A673 (cell line): ENCODE measurements at regions not wholly inside any gene's neighbourhood (a gene's known extent, or its start where the extent isn't known, plus 50 kb on each side); places are given as distances from the start of the nearest gene placed in this dataset.

ENCODE experiments used
- EZH2 ChIP-seq: fragments of 200-600 bp; sonication (generic); IDR thresholded peaks from 2 replicates; pipeline ENCODE4 v1.6.1; 2017; ENCODE audit warnings: borderline replicate concordance, low read depth, mild to moderate bottlenecking, mixed read lengths, antibody characterized with exemption, low read length; ENCODE audit not compliant: poor library complexity, severe bottlenecking
- TF ChIP-seq, protein P1 (sequence below): fragments of 300-800, 200-600 bp; sonication (generic); conservative IDR thresholded peaks from 2 replicates; pipeline ENCODE4 v1.5.1; 2017; ENCODE audit warnings: low read depth, mild to moderate bottlenecking, antibody characterized with exemption, low read length, moderate library complexity, mixed read lengths

DNA sequence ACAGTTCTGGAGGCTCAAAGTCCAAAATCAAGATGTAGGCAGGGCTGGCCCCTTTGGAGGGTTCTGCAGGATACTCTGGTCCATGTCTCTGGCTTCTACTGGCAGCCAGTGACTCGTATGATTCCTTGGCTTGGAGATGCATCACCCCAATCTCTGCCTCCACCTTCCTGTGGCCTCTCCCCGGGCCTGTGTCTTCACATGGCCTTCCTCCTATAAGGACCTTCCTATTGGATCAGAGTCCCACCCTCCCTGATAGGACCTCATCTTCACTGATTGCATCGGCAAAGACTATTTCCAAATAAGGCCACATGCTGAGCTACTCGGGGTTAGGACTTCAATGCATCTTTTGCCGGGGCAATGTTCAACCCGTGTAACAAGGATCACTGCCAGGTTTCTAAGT, 509.0 kb downstream of the CD83 start:
- TF ChIP-seq, protein P1, sequence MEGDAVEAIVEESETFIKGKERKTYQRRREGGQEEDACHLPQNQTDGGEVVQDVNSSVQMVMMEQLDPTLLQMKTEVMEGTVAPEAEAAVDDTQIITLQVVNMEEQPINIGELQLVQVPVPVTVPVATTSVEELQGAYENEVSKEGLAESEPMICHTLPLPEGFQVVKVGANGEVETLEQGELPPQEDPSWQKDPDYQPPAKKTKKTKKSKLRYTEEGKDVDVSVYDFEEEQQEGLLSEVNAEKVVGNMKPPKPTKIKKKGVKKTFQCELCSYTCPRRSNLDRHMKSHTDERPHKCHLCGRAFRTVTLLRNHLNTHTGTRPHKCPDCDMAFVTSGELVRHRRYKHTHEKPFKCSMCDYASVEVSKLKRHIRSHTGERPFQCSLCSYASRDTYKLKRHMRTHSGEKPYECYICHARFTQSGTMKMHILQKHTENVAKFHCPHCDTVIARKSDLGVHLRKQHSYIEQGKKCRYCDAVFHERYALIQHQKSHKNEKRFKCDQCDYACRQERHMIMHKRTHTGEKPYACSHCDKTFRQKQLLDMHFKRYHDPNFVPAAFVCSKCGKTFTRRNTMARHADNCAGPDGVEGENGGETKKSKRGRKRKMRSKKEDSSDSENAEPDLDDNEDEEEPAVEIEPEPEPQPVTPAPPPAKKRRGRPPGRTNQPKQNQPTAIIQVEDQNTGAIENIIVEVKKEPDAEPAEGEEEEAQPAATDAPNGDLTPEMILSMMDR, result no peak
- TF ChIP-seq EZH2, result no peak
